Duodenal mucosa (tissue), 2 donors: ENCODE measurements at regions not wholly inside any gene's neighbourhood (a gene's known extent, or its start where the extent isn't known, plus 50 kb on each side); places are given as distances from the start of the nearest gene placed in this dataset.

ENCODE experiments used
- H3K27ac ChIP-seq: one replicate; pipeline ENCODE4 v1.7.0; 2013; ENCODE audit warnings: low read depth, low read length
- H3K27me3 ChIP-seq, 2 donors: one replicate each; pipeline ENCODE4 v1.7.0; 2013; ENCODE audit warnings: low read length in 2 of 2, control low read depth in 1 of 2; ENCODE audit not compliant: insufficient read depth in 2 of 2, control insufficient read depth in 1 of 2
- H3K36me3 ChIP-seq, 2 donors: one replicate each; pipeline ENCODE4 v1.7.0; 2013; ENCODE audit warnings: low read length in 2 of 2, control low read depth in 1 of 2; ENCODE audit not compliant: insufficient read depth in 2 of 2, control insufficient read depth in 1 of 2
- H3K4me1 ChIP-seq, 2 donors: one replicate each; pipeline ENCODE4 v1.7.0; 2013; ENCODE audit warnings: low read length in 2 of 2, control low read depth in 1 of 2; ENCODE audit not compliant: insufficient read depth in 2 of 2, control insufficient read depth in 1 of 2
- H3K4me3 ChIP-seq, 2 donors: one replicate each; pipeline ENCODE4 v1.7.0; 2013; ENCODE audit warnings: low read length in 2 of 2, low read depth in 1 of 2
- H3K9ac ChIP-seq, 2 donors: one replicate each; pipeline ENCODE4 v1.7.0; 2013; ENCODE audit warnings: low read length in 2 of 2, low read depth in 1 of 2
- H3K9me3 ChIP-seq, 2 donors: one replicate each; pipeline ENCODE4 v1.7.0; 2013; ENCODE audit warnings: low read length in 2 of 2, control low read depth in 1 of 2; ENCODE audit not compliant: control insufficient read depth in 1 of 2

GRCh38 chr14:65957631-65958205 lies 528.5 kb upstream of the CCDC196 start:
- Histone ChIP-seq H3K27ac (no peak overlapping the region), H3K27me3 (peaks cover 0 to 4% of the 10 kb centered on the region in 2 donors), H3K4me1 (no peaks in the 10 kb centered on the region), H3K4me3 (no peak overlapping the region), H3K9ac (no peak overlapping the region), H3K9me3 (no peaks in the 10 kb centered on the region), H3K36me3 (no peaks in the 10 kb centered on the region)

GRCh38 chr14:65958664-65959562 lies 527.3 kb upstream of the CCDC196 start:
- H3K36me3 ChIP-seq: no peaks in the 10 kb centered on the region
- H3K27me3 ChIP-seq: peaks cover 0 to 4% of the 10 kb centered on the region in 2 donors
- H3K9me3 ChIP-seq: no peaks in the 10 kb centered on the region
- no peak overlapping the region for H3K4me3 ChIP-seq
- no peak overlapping the region for H3K9ac ChIP-seq
- H3K4me1 ChIP-seq: no peaks in the 10 kb centered on the region
- no peak overlapping the region for H3K27ac ChIP-seq

GRCh38 chr14:65959563-65960024 lies 526.6 kb upstream of the CCDC196 start:
- Histone ChIP-seq H3K9ac (no peak overlapping the region), H3K36me3 (no peaks in the 10 kb centered on the region), H3K4me3 (no peak overlapping the region), H3K9me3 (no peaks in the 10 kb centered on the region), H3K27me3 (peaks cover 0 to 4% of the 10 kb centered on the region in 2 donors), H3K4me1 (no peaks in the 10 kb centered on the region), H3K27ac (no peak overlapping the region)

- Histone ChIP-seq H3K4me1 (no peaks in the 10 kb centered on the region), H3K9me3 (no peaks in the 10 kb centered on the region), H3K36me3 (no peaks in the 10 kb centered on the region), H3K27me3 (peaks cover 4% of the 10 kb centered on the region in 2 donors), H3K9ac (no peak overlapping the region), H3K27ac (no peak overlapping the region), H3K4me3 (no peak overlapping the region)
These were observed 525.2 kb upstream of the CCDC196 start for GRCh38 chr14:65961004-65961403.

- Histone ChIP-seq H3K27me3 (peaks cover 4 to 8% of the 10 kb centered on the region in 2 donors), H3K9me3 (no peaks in the 10 kb centered on the region), H3K36me3 (no peaks in the 10 kb centered on the region), H3K27ac (no peak overlapping the region), H3K9ac (no peak overlapping the region), H3K4me1 (no peaks in the 10 kb centered on the region), H3K4me3 (no peak overlapping the region)
These were observed 523.2 kb upstream of the CCDC196 start for GRCh38 chr14:65962952-65963351.

- Histone ChIP-seq H3K27ac (no peak overlapping the region), H3K9ac (no peak overlapping the region), H3K4me1 (no peaks in the 10 kb centered on the region), H3K4me3 (no peak overlapping the region), H3K36me3 (no peaks in the 10 kb centered on the region), H3K9me3 (no peaks in the 10 kb centered on the region), H3K27me3 (peaks cover 4 to 8% of the 10 kb centered on the region in 2 donors)
These were observed 521.8 kb upstream of the CCDC196 start for GRCh38 chr14:65964366-65964765.

- Histone ChIP-seq H3K9me3 (no peaks in the 10 kb centered on the region), H3K4me3 (no peak overlapping the region), H3K27me3 (peaks cover 4 to 8% of the 10 kb centered on the region in 2 donors), H3K36me3 (no peaks in the 10 kb centered on the region), H3K9ac (no peak overlapping the region), H3K4me1 (no peaks in the 10 kb centered on the region), H3K27ac (no peak overlapping the region)
These were observed 520.0 kb upstream of the CCDC196 start for GRCh38 chr14:65966188-65966587.

GRCh38 chr14:65972346-65972870 lies 513.8 kb upstream of the CCDC196 start:
- Histone ChIP-seq H3K27me3 (peaks cover 0 to 9% of the 10 kb centered on the region in 2 donors), H3K4me3 (no peak overlapping the region), H3K9ac (no peak overlapping the region), H3K4me1 (no peaks in the 10 kb centered on the region), H3K36me3 (no peaks in the 10 kb centered on the region), H3K9me3 (no peaks in the 10 kb centered on the region), H3K27ac (no peak overlapping the region)

GRCh38 chr14:65972891-65973290 lies 513.3 kb upstream of the CCDC196 start:
- peaks cover 0 to 9% of the 10 kb centered on the region in 2 donors for H3K27me3 ChIP-seq

GRCh38 chr14:65975865-65976264 lies 510.3 kb upstream of the CCDC196 start:
- Histone ChIP-seq H3K4me1 (no peaks in the 10 kb centered on the region), H3K27me3 (peaks cover 0 to 9% of the 10 kb centered on the region in 2 donors), H3K36me3 (no peaks in the 10 kb centered on the region), H3K4me3 (no peak overlapping the region), H3K27ac (no peak overlapping the region), H3K9me3 (peaks cover 0 to 5% of the 10 kb centered on the region in 2 donors), H3K9ac (no peak overlapping the region)

More at GRCh38 chr14:65972891-65973290, 513.3 kb upstream of the CCDC196 start:
- no peak overlapping the region for H3K9ac ChIP-seq
- H3K27ac ChIP-seq: no peak overlapping the region
- H3K36me3 ChIP-seq: no peaks in the 10 kb centered on the region
- no peaks in the 10 kb centered on the region for H3K4me1 ChIP-seq
- no peaks in the 10 kb centered on the region for H3K9me3 ChIP-seq
- H3K4me3 ChIP-seq: no peak overlapping the region
